IPS DF 4.7 (cell line): ENCODE measurements at regions not wholly inside any gene's neighbourhood (a gene's known extent, or its start where the extent isn't known, plus 50 kb on each side); places are given as distances from the start of the nearest gene placed in this dataset.

Source experiments
- DNase-seq: peaks from one replicate; pipeline ENCODE4 v3.0.0-alpha.2; 2013; ENCODE audit warnings: low spot score; ENCODE audit errors: extremely low read depth

GRCh38 chr2:12515871-12516270, 200.9 kb upstream of the TRIB2 start:
- no peak for DNase-seq

GRCh38 chr2:12533337-12534005, 183.3 kb upstream of the TRIB2 start:
- no peak for DNase-seq

- no peak for DNase-seq
Measured at GRCh38 chr2:12534646-12535263, 182.0 kb upstream of the TRIB2 start.

- DNase-seq, result no peak
Measured at GRCh38 chr2:12536976-12537375, 179.8 kb upstream of the TRIB2 start.

GRCh38 chr2:12538138-12538694, 178.5 kb upstream of the TRIB2 start:
- no peak for DNase-seq

GRCh38 chr2:12539336-12539735, 177.4 kb upstream of the TRIB2 start:
- DNase-seq, result no peak

GRCh38 chr2:12539776-12540562, 176.8 kb upstream of the TRIB2 start:
- no peak for DNase-seq

GRCh38 chr2:12543076-12543977, 173.4 kb upstream of the TRIB2 start:
- DNase-seq, result no peak

- DNase-seq, result no peak
Measured at GRCh38 chr2:12543978-12544558, 172.7 kb upstream of the TRIB2 start.

GRCh38 chr2:12547566-12548170, 169.1 kb upstream of the TRIB2 start:
- no peak for DNase-seq

GRCh38 chr2:12548906-12549305, 167.8 kb upstream of the TRIB2 start:
- no peak for DNase-seq

GRCh38 chr2:12549641-12550040, 167.1 kb upstream of the TRIB2 start:
- DNase-seq, result no peak

GRCh38 chr2:12552092-12552491, 164.6 kb upstream of the TRIB2 start:
- no peak for DNase-seq

- DNase-seq, result no peak
Measured at GRCh38 chr2:12554224-12555011, 162.3 kb upstream of the TRIB2 start.

- no peak for DNase-seq
Measured at GRCh38 chr2:12555012-12555645, 161.6 kb upstream of the TRIB2 start.

GRCh38 chr2:12556762-12557161, 160.0 kb upstream of the TRIB2 start:
- no peak for DNase-seq

GRCh38 chr2:12557688-12558087, 159.0 kb upstream of the TRIB2 start:
- DNase-seq, result no peak

- DNase-seq, result no peak
Measured at GRCh38 chr2:12558519-12558918, 158.2 kb upstream of the TRIB2 start.

- no peak for DNase-seq
Measured at GRCh38 chr2:12560618-12561017, 156.1 kb upstream of the TRIB2 start.
